Liver (tissue), 3 donors: ENCODE measurements at regions not wholly inside any gene's neighbourhood (a gene's known extent, or its start where the extent isn't known, plus 50 kb on each side); places are given as distances from the start of the nearest gene placed in this dataset.
A peak's percentile ranks its signal among the peaks of the same experiment; 100 is the strongest.

ENCODE experiments used
- HNF4A ChIP-seq, 2 donors: conservative IDR thresholded peaks; 2 replicates each; pipeline ENCODE4 v1.6.1; 2016; ENCODE audit warnings: antibody characterized with exemption in 2 of 2, mild to moderate bottlenecking in 2 of 2
- RAD21 ChIP-seq, 2 donors: IDR thresholded peaks; 2 replicates each; pipeline ENCODE4 v1.6.1; 2016; ENCODE audit warnings: antibody characterized with exemption in 2 of 2, mild to moderate bottlenecking in 2 of 2
- RXRA ChIP-seq, 2 donors: IDR thresholded peaks; 2 replicates each; pipeline ENCODE4 v1.6.1; 2017 to 2018; ENCODE audit warnings: antibody characterized with exemption in 2 of 2, mild to moderate bottlenecking in 1 of 2
- TAF1 ChIP-seq: conservative IDR thresholded peaks from 2 replicates; pipeline ENCODE4 v1.6.1; 2016; ENCODE audit warnings: antibody characterized with exemption, mild to moderate bottlenecking
- TF ChIP-seq, protein P1 (sequence below): fragments of 150-350 bp; IDR thresholded peaks from 2 replicates; pipeline ENCODE4 v1.5.1; 2017; ENCODE audit warnings: improper control_type of control experiment, low read depth, low read length; ENCODE audit not compliant: missing input control
- TF ChIP-seq, protein P2 (sequence below): IDR thresholded peaks from 2 replicates; pipeline ENCODE4 v1.6.1; 2016; ENCODE audit warnings: antibody characterized with exemption
- donor health status: healthy.
- donor health status: healthy.

DNA sequence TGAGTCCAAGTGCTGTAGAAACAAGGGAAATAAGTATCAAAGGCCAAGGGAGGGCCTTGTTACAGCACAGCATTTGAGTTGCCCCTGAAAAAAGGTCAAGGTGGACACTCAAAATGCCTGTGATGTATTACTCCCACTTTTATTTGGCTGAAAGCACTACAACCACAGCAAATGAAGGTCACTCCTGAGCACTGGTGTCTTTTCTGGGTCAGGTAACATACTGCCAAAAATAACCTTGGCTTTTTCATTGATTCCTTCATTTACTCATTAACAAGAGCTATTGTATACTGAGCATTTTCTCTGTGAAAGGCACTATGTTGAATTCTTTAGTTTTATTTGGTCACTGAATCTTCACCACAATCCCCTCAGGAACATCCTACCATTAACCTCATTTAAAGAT is 590.3 kb downstream of the BCL11A start:
- TF ChIP-seq HNF4A (conservative IDR thresholded peaks at IDR 0.05): peak; percentile 16 to 53
- TF ChIP-seq, protein P1, sequence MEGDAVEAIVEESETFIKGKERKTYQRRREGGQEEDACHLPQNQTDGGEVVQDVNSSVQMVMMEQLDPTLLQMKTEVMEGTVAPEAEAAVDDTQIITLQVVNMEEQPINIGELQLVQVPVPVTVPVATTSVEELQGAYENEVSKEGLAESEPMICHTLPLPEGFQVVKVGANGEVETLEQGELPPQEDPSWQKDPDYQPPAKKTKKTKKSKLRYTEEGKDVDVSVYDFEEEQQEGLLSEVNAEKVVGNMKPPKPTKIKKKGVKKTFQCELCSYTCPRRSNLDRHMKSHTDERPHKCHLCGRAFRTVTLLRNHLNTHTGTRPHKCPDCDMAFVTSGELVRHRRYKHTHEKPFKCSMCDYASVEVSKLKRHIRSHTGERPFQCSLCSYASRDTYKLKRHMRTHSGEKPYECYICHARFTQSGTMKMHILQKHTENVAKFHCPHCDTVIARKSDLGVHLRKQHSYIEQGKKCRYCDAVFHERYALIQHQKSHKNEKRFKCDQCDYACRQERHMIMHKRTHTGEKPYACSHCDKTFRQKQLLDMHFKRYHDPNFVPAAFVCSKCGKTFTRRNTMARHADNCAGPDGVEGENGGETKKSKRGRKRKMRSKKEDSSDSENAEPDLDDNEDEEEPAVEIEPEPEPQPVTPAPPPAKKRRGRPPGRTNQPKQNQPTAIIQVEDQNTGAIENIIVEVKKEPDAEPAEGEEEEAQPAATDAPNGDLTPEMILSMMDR: no peak
- TF ChIP-seq RAD21 (IDR thresholded peaks at IDR 0.05): peak; percentile 24 to 30
- TF ChIP-seq RXRA (IDR thresholded peaks at IDR 0.05): peak; percentile 50 to 51
- TF ChIP-seq TAF1: no peak
- TF ChIP-seq, protein P2, sequence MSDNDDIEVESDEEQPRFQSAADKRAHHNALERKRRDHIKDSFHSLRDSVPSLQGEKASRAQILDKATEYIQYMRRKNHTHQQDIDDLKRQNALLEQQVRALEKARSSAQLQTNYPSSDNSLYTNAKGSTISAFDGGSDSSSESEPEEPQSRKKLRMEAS: no peak
